ENCODE measurements at regions not wholly inside any gene's neighbourhood (a gene's known extent, or its start where the extent isn't known, plus 50 kb on each side); places are given as distances from the start of the nearest gene placed in this dataset.
A peak's percentile ranks its signal among the peaks of the same experiment; 100 is the strongest.

DNA sequence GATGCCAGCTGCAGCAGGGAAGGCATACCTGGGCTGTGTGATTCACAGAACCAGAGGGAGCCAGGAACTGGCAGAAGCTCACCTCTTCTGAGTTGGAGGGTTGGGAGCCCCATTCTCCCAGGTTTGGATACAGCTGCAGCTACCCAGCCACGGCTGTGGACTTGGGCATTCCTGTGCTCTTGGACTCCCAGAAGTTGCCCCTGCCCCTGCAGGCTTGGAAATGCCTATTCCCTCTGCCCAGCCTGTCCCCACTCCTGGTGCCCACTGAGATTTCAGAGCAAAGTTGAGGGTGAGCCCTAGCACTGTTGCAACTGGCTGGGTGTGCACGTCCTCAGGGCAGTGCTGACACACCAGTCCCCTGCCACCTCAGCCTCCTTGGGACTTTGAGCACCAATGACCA is 489.7 kb downstream of the SLCO4C1 start (continued):
- TF ChIP-seq NANOG (IDR thresholded peaks at IDR 0.05; ENCODE audit: borderline replicate concordance) (no peak), STAT1 (IDR thresholded peaks at IDR 0.05; ENCODE audit: unreplicated experiment) (no peak), CREB1 (CRISPR knock-in tag; IDR thresholded peaks at IDR 0.05; ENCODE audit: low read depth) (no peak)

DNA sequence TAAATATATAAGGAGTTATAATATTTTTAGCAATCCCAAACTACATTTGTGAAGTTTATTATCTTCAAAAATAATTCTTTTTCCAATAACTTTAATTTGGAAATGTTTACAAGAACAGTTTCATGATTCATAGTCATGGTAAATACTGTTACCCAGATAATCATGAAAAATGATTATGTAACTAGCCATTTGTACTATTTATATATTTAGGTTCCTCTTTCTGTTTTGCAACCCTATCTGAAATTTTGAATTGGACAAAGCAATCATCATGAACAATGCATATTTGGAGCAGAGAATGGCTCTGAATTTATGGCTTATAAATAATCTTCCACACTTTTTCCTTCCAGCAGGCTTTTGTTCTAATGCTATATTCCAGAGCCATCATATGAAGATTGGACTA is 499.7 kb downstream of the SLCO4C1 start:
- H3K4me3 Mint-ChIP-seq: no peak overlapping the region
- no peak for DNase-seq (ENCODE audit: low spot score)
- H3K27me3 Mint-ChIP-seq (ENCODE audit: insufficient read depth, low read depth, poor library complexity): no peaks in the 10 kb centered on the region
- H3K9me3 Mint-ChIP-seq: no peaks in the 10 kb centered on the region
- Histone ChIP-seq H3K4me2 (no peak overlapping the region), H4K20me1 (replicated peaks; ENCODE audit: insufficient read depth) (no peaks in the 10 kb centered on the region), H3K36me3 (ENCODE audit: insufficient read depth) (no peaks in the 10 kb centered on the region), H2AFZ (no peak overlapping the region), H3K4me3 (no peak overlapping the region), H3F3A (replicated peaks; ENCODE audit: low read depth) (no peaks in the 10 kb centered on the region), H3K4me1 (ENCODE audit: insufficient read depth) (no peaks in the 10 kb centered on the region), H3K27me3 (ENCODE audit: insufficient read depth) (no peaks in the 10 kb centered on the region), H3K79me2 (replicated peaks; ENCODE audit: insufficient read depth) (no peaks in the 10 kb centered on the region), H3K9me2 (ENCODE audit: insufficient read depth) (no peaks in the 10 kb centered on the region), H3K27ac (ENCODE audit: low read depth) (no peak overlapping the region)
- ATAC-seq: no peak
- H3K27ac Mint-ChIP-seq: no peak overlapping the region
- no peaks in the 10 kb centered on the region for H3K36me3 Mint-ChIP-seq (ENCODE audit: low read depth)
- no peaks in the 10 kb centered on the region for H3K4me1 Mint-ChIP-seq
- TF ChIP-seq, protein P1, sequence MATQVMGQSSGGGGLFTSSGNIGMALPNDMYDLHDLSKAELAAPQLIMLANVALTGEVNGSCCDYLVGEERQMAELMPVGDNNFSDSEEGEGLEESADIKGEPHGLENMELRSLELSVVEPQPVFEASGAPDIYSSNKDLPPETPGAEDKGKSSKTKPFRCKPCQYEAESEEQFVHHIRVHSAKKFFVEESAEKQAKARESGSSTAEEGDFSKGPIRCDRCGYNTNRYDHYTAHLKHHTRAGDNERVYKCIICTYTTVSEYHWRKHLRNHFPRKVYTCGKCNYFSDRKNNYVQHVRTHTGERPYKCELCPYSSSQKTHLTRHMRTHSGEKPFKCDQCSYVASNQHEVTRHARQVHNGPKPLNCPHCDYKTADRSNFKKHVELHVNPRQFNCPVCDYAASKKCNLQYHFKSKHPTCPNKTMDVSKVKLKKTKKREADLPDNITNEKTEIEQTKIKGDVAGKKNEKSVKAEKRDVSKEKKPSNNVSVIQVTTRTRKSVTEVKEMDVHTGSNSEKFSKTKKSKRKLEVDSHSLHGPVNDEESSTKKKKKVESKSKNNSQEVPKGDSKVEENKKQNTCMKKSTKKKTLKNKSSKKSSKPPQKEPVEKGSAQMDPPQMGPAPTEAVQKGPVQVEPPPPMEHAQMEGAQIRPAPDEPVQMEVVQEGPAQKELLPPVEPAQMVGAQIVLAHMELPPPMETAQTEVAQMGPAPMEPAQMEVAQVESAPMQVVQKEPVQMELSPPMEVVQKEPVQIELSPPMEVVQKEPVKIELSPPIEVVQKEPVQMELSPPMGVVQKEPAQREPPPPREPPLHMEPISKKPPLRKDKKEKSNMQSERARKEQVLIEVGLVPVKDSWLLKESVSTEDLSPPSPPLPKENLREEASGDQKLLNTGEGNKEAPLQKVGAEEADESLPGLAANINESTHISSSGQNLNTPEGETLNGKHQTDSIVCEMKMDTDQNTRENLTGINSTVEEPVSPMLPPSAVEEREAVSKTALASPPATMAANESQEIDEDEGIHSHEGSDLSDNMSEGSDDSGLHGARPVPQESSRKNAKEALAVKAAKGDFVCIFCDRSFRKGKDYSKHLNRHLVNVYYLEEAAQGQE (IDR thresholded peaks at IDR 0.05; ENCODE audit: unreplicated experiment): no peak
- TF ChIP-seq STAT1 (IDR thresholded peaks at IDR 0.05; ENCODE audit: unreplicated experiment): no peak
- TF ChIP-seq ZNF114 (CRISPR knock-in tag; IDR thresholded peaks at IDR 0.05): no peak
- TF ChIP-seq, protein P2, sequence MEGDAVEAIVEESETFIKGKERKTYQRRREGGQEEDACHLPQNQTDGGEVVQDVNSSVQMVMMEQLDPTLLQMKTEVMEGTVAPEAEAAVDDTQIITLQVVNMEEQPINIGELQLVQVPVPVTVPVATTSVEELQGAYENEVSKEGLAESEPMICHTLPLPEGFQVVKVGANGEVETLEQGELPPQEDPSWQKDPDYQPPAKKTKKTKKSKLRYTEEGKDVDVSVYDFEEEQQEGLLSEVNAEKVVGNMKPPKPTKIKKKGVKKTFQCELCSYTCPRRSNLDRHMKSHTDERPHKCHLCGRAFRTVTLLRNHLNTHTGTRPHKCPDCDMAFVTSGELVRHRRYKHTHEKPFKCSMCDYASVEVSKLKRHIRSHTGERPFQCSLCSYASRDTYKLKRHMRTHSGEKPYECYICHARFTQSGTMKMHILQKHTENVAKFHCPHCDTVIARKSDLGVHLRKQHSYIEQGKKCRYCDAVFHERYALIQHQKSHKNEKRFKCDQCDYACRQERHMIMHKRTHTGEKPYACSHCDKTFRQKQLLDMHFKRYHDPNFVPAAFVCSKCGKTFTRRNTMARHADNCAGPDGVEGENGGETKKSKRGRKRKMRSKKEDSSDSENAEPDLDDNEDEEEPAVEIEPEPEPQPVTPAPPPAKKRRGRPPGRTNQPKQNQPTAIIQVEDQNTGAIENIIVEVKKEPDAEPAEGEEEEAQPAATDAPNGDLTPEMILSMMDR (conservative IDR thresholded peaks at IDR 0.05; ENCODE audit: low read depth in 2 of 2): no peak
- no peak for TF ChIP-seq EZH2 (IDR thresholded peaks at IDR 0.05; ENCODE audit: low read depth, unreplicated experiment)
- TF ChIP-seq CREB1 (CRISPR knock-in tag; IDR thresholded peaks at IDR 0.05; ENCODE audit: low read depth): no peak
- no peak for TF ChIP-seq POLR2AphosphoS5 (IDR thresholded peaks at IDR 0.05; ENCODE audit: low read depth)
- TF ChIP-seq EZH2phosphoT487 (IDR thresholded peaks at IDR 0.05; ENCODE audit: unreplicated experiment): no peak

DNA sequence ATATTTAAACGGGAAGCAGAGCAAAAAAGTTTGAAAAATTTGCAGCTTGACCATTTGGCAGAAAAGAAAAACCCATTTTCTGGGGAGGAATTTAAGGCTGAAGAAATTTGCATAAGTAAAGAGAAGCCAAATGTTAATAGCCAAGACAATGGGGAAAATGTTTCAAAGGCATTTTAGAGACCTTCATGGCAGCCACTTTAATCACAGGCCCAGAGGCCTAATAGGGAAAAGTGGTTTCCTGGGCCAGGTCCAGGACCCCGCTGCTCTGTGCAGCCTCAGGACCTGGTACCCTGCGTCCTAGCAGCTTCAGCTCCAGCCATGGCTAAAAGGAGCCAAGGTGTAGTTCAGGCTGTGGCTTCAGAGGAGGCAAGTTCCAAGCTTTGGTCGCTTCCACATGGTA is 507.3 kb downstream of the SLCO4C1 start:
- peaks cover 29% of the 10 kb centered on the region for H3K27me3 ChIP-seq (ENCODE audit: insufficient read depth)
- H3K9me3 Mint-ChIP-seq: no peaks in the 10 kb centered on the region; the same call in 2 of the 3 replicates
- no peaks in the 10 kb centered on the region for H3K79me2 ChIP-seq (replicated peaks; ENCODE audit: insufficient read depth)
- no peaks in the 10 kb centered on the region for H3K36me3 Mint-ChIP-seq (ENCODE audit: low read depth)
- H2AFZ ChIP-seq: no peak overlapping the region
- no peak overlapping the region for H3K4me3 ChIP-seq
- no peaks in the 10 kb centered on the region; the same call in none of the 2 replicates for H4K20me1 ChIP-seq (replicated peaks; ENCODE audit: insufficient read depth)
- peaks cover 6% of the 10 kb centered on the region for H3K27me3 Mint-ChIP-seq (ENCODE audit: insufficient read depth, low read depth, poor library complexity)
- H3K27ac ChIP-seq (ENCODE audit: low read depth): no peak overlapping the region
- TF ChIP-seq ZNF114 (CRISPR knock-in tag; IDR thresholded peaks at IDR 0.05): no peak
- TF ChIP-seq NANOG (IDR thresholded peaks at IDR 0.05; ENCODE audit: borderline replicate concordance): no peak
- TF ChIP-seq, protein P1 (IDR thresholded peaks at IDR 0.05; ENCODE audit: unreplicated experiment): no peak
- no peak overlapping the region for H3K4me3 Mint-ChIP-seq
- peaks cover 8% of the 10 kb centered on the region for H3K4me1 Mint-ChIP-seq
- H3K4me1 ChIP-seq (ENCODE audit: insufficient read depth): peaks cover 12% of the 10 kb centered on the region
- H3F3A ChIP-seq (replicated peaks; ENCODE audit: low read depth): no peaks in the 10 kb centered on the region
- peak; percentile 78 for ATAC-seq
- H3K27ac Mint-ChIP-seq: no peak overlapping the region
- peak; percentile 59 for DNase-seq (ENCODE audit: low spot score)
- H3K9me2 ChIP-seq (ENCODE audit: insufficient read depth): no peaks in the 10 kb centered on the region
- no peaks in the 10 kb centered on the region for H3K36me3 ChIP-seq (ENCODE audit: insufficient read depth)
- peak overlapping the region; percentile 14; the same call in 1 of the 2 replicates for H3K4me2 ChIP-seq
